Heart left ventricle (tissue), 16 donors: ENCODE measurements at regions not wholly inside any gene's neighbourhood (a gene's known extent, or its start where the extent isn't known, plus 50 kb on each side); places are given as distances from the start of the nearest gene placed in this dataset.
A peak's percentile ranks its signal among the peaks of the same experiment; 100 is the strongest.

Source experiments
- ATAC-seq, 4 donors: fragments of 200-7000 bp; cut with Tn5 transposase; one replicate each; pipeline ENCODE4 v1.9.1; 2020 to 2022; ENCODE audit warnings: moderate library complexity in 4 of 4, mild to moderate bottlenecking in 3 of 4, moderate number of reproducible peaks in 1 of 4
- DNase-seq, 5 donors: peaks; one replicate each; pipeline ENCODE4 v3.0.0-alpha.2; 2020
- H3K27ac ChIP-seq, 12 donors: fragments of 200-600 bp; sonication (generic) in 4 of 12; one replicate each; pipeline versions ENCODE4 v1.5.0 to v1.8.0; 2016 to 2022; ENCODE audit warnings: mild to moderate bottlenecking in 2 of 12
- H3K27me3 ChIP-seq, 9 donors: fragments of 200-600 bp; sonication (generic) in 2 of 9; one replicate each; pipeline versions ENCODE4 v1.5.1 to v1.8.0; 2016 to 2022; ENCODE audit warnings: mild to moderate bottlenecking in 3 of 9
- H3K36me3 ChIP-seq, 9 donors: fragments of 200-600 bp; sonication (generic) in 2 of 9; one replicate each; pipeline versions ENCODE4 v1.5.0 to v1.8.0; 2018 to 2022; ENCODE audit warnings: mild to moderate bottlenecking in 2 of 9
- H3K4me1 ChIP-seq, 12 donors: fragments of 200-600 bp; sonication (generic) in 4 of 12; one replicate each; pipeline versions ENCODE4 v1.5.0 to v1.8.0; 2016 to 2022; ENCODE audit warnings: mild to moderate bottlenecking in 3 of 12
- H3K4me3 ChIP-seq, 12 donors: fragments of 200-600 bp; sonication (generic) in 4 of 12; one replicate each; pipeline versions ENCODE4 v1.5.0 to v1.8.0; 2017 to 2022; ENCODE audit warnings: mild to moderate bottlenecking in 9 of 12, moderate library complexity in 4 of 12
- H3K9me3 ChIP-seq, 12 donors: fragments of 200-600 bp; sonication (generic) in 4 of 12; one replicate each; pipeline versions ENCODE4 v1.5.0 to v1.8.0; 2016 to 2022; ENCODE audit warnings: mild to moderate bottlenecking in 1 of 12
- CTCF ChIP-seq, 12 donors: fragments of 200-600 bp; sonication (generic) in 4 of 12; IDR thresholded peaks; one replicate each; pipeline versions ENCODE4 v1.5.0 to v1.8.0; 2018 to 2022; ENCODE audit warnings: antibody characterized with exemption in 12 of 12, mild to moderate bottlenecking in 5 of 12
- POLR2A ChIP-seq, 2 donors: fragments of 450-650 bp; IDR thresholded peaks; one replicate each; pipeline ENCODE4 v1.6.1; 2017; ENCODE audit warnings: antibody characterized with exemption in 2 of 2, mild to moderate bottlenecking in 2 of 2, moderate library complexity in 2 of 2
- WGBS, 4 donors: extraction: QIAGEN DNeasy Blood & Tissue Kit in 2 of 4; methylation state at CpG; one replicate each; pipeline versions ENCODE4 v1.1.5 to v1.1.7; 2013 to 2018; 5-methylcytosine and 5-hydroxymethylcytosine counted together
- intact Hi-C, 10 donors: fragments of 100-400 bp; cut with DNase I; formaldehyde crosslinking; loops; one replicate each; pipeline versions ENCODE4 v1.11.1 to v1.14.2; 2022
- donor health status: ischemic (EF 13 %, LVEDD 7.1; RV severe dilation, severe dysfunction).
- donor health status: healthy with polysubstance abuse.
- donor health status: DM: no; HTN: yes; CAD: no.
- donor health status: DM: no; HTN: no; CAD: no.
- donor health status: ischemic (EF 25% LVEDD 6.9; RV normal size, moderate dysfunction).
- donor health status: ischemic (EF 25% LVEDD 5.7; RV mildly dilated, moderate dysfunction).
- donor health status: healthy.
- donor health status: DM: yes; HTN: yes; CAD: no.
- donor health status: ischemic (EF 35%, LVEDD 5.7; RV mildly dilated, moderate dysfunction).
- donor health status: nonischemic (EF 11% LVEDD 7.7; RV severe dilation, severe dysfunction).
- donor health status: DM: yes; HTN: yes; CAD: no.
- donor health status: PGD.
- donor health status: ischemic (EF 29% LVEDD 5.4; RV normal size, mild dysfunction).
- donor health status: nonischemic (EF 23%, LVEDD 6.1; RV moderate dilation, normal function).

GRCh38 chr1:29513357-29513756 is 277.0 kb downstream of the PTPRU start:
- H3K4me3 ChIP-seq = no peak overlapping the region
- 47 to 56% (median 54%) methylated on average over 5 of the region's 5 CpGs for WGBS, 4 donors
- no peaks in the 10 kb centered on the region for H3K4me1 ChIP-seq
- TF ChIP-seq POLR2A (IDR thresholded peaks at IDR 0.05) = no peak
- TF ChIP-seq CTCF (IDR thresholded peaks at IDR 0.05) = peak in 11 of 12 donors; percentile 14 to 60 (median 44)
- no peaks in the 10 kb centered on the region for H3K36me3 ChIP-seq
- H3K27ac ChIP-seq = no peak overlapping the region
- DNase-seq (peak in 2 of 5 donors; percentile 47 to 59), ATAC-seq (peak; percentile 75 to 94 (median 84))
- peaks cover 0 to 18% (median 6%) of the 10 kb centered on the region in 9 donors for H3K27me3 ChIP-seq
- intact Hi-C loops = loop anchor here in 6 of 10 donors (5.0 to 10.0 kb wide), 6 partner anchors 59 to 1194 kb away; no protein-coding TSS in a partner anchor
- peaks cover 0 to 9% (median 0%) of the 10 kb centered on the region in 12 donors for H3K9me3 ChIP-seq

- 66 to 79% (median 72%) methylated on average over 6 of the region's 6 CpGs for WGBS, 4 donors
- H3K4me1 ChIP-seq = no peaks in the 10 kb centered on the region
- H3K27ac ChIP-seq = no peak overlapping the region
- no peaks in the 10 kb centered on the region for H3K36me3 ChIP-seq
- DNase-seq (no peak), ATAC-seq (no peak)
- H3K4me3 ChIP-seq = no peak overlapping the region
- TF ChIP-seq POLR2A (IDR thresholded peaks at IDR 0.05) (no peak), CTCF (IDR thresholded peaks at IDR 0.05) (no peak)
- peaks cover 0 to 9% (median 0%) of the 10 kb centered on the region in 12 donors for H3K9me3 ChIP-seq
- H3K27me3 ChIP-seq = peaks cover 0 to 12% (median 0%) of the 10 kb centered on the region in 9 donors
- intact Hi-C loops = loop anchor here in 6 of 10 donors (5.0 to 10.0 kb wide), 6 partner anchors 57 to 1196 kb away; no protein-coding TSS in a partner anchor
Measured at GRCh38 chr1:29511436-29511835, 275.1 kb downstream of the PTPRU start.

GRCh38 chr1:29508458-29509107 is 272.3 kb downstream of the PTPRU start:
- no peak for ATAC-seq
- peaks cover 0 to 6% (median 0%) of the 10 kb centered on the region in 12 donors for H3K4me1 ChIP-seq
- peaks cover 0 to 19% (median 0%) of the 10 kb centered on the region in 9 donors for H3K27me3 ChIP-seq
- no peak overlapping the region for H3K4me3 ChIP-seq
- WGBS, 4 donors = 56 to 68% (median 61%) methylated on average over 3 of the region's 3 CpGs
- H3K9me3 ChIP-seq = peaks cover 0 to 9% (median 0%) of the 10 kb centered on the region in 12 donors
- no peak for TF ChIP-seq CTCF (IDR thresholded peaks at IDR 0.05)
- no peak for TF ChIP-seq POLR2A (IDR thresholded peaks at IDR 0.05)
- no peaks in the 10 kb centered on the region for H3K36me3 ChIP-seq
- no peak overlapping the region for H3K27ac ChIP-seq
- DNase-seq = no peak
- intact Hi-C loops = no loop called here

GRCh38 chr1:29506678-29507225 is 270.4 kb downstream of the PTPRU start:
- no peak for DNase-seq
- peaks cover 0 to 6% (median 0%) of the 10 kb centered on the region in 12 donors for H3K4me1 ChIP-seq
- H3K27me3 ChIP-seq = peaks cover 0 to 19% (median 0%) of the 10 kb centered on the region in 9 donors
- H3K9me3 ChIP-seq = peaks cover 0 to under 1% (median 0%) of the 10 kb centered on the region in 12 donors
- no peak overlapping the region for H3K4me3 ChIP-seq
- no peak overlapping the region for H3K27ac ChIP-seq
- intact Hi-C loops = no loop called here
- TF ChIP-seq POLR2A (IDR thresholded peaks at IDR 0.05) = no peak
- no peak for TF ChIP-seq CTCF (IDR thresholded peaks at IDR 0.05)
- ATAC-seq = no peak
- H3K36me3 ChIP-seq = no peaks in the 10 kb centered on the region
- WGBS, 4 donors = 76 to 80% (median 79%) methylated on average over 12 of the region's 12 CpGs
